K562 (cell line): ENCODE measurements at regions not wholly inside any gene's neighbourhood (a gene's known extent, or its start where the extent isn't known, plus 50 kb on each side); places are given as distances from the start of the nearest gene placed in this dataset.

Experiments used
- ATF4 ChIP-seq: fragments of 450-650 bp; formaldehyde crosslinking; IDR thresholded peaks from 2 replicates; pipeline ENCODE4 v1.4.0; 2022; ENCODE audit warnings: mild to moderate bottlenecking, moderate library complexity
- CBX5 ChIP-seq: IDR thresholded peaks from 2 replicates; pipeline ENCODE4 v1.6.1; 2014; ENCODE audit warnings: low read depth, borderline replicate concordance
- CCAR2 ChIP-seq: fragments of 200-400 bp; formaldehyde crosslinking; IDR thresholded peaks from 2 replicates; pipeline ENCODE4 v1.6.1; 2017; ENCODE audit warnings: mild to moderate bottlenecking, low read depth, low read length
- CTBP1 ChIP-seq: fragments of 450-650 bp; IDR thresholded peaks from 2 replicates; pipeline ENCODE4 v1.6.1; 2016; ENCODE audit warnings: borderline replicate concordance
- HLTF ChIP-seq: fragments of 450-650 bp; IDR thresholded peaks from 2 replicates; pipeline ENCODE4 v1.6.1; 2016
- MTA3 ChIP-seq: fragments of 450-650 bp; formaldehyde crosslinking; IDR thresholded peaks from 2 replicates; pipeline ENCODE4 v1.6.1; 2017; ENCODE audit warnings: mild to moderate bottlenecking, borderline replicate concordance
- NFRKB ChIP-seq: fragments of 450-650 bp; IDR thresholded peaks from 2 replicates; pipeline ENCODE4 v1.6.1; 2016; ENCODE audit warnings: low read depth
- NONO ChIP-seq, 2 experiments: fragments of 200-400 bp in 1 of 2; fragments of 450-650 bp in 1 of 2; formaldehyde crosslinking in 1 of 2; IDR thresholded peaks; 2 replicates each; pipeline ENCODE4 v1.6.1; 2017; ENCODE audit warnings: low read depth in 2 of 2, mild to moderate bottlenecking in 2 of 2, moderate library complexity in 2 of 2, low read length in 1 of 2
- RAD51 ChIP-seq: fragments of 450-650 bp; IDR thresholded peaks from 2 replicates; pipeline ENCODE4 v1.7.1; 2016; ENCODE audit warnings: low read depth, mild to moderate bottlenecking, borderline replicate concordance
- RBM22 ChIP-seq: fragments of 200-400 bp; formaldehyde crosslinking; IDR thresholded peaks from 2 replicates; pipeline ENCODE4 v1.6.1; 2018; ENCODE audit warnings: low read length, low read depth; ENCODE audit not compliant: poor library complexity, severe bottlenecking
- SMARCA4 ChIP-seq: fragments of 450-650 bp; IDR thresholded peaks from 2 replicates; pipeline ENCODE4 v1.6.1; 2016
- SPI1 ChIP-seq: IDR thresholded peaks from 2 replicates; pipeline ENCODE4 v1.6.1; 2011; ENCODE audit warnings: low read depth, low read length, control low read depth, borderline replicate concordance
- TFE3 ChIP-seq: fragments of 450-650 bp; formaldehyde crosslinking; IDR thresholded peaks from 2 replicates; pipeline ENCODE4 v1.4.0; 2020; ENCODE audit warnings: mild to moderate bottlenecking, mixed read lengths
- THRA ChIP-seq: fragments of 450-650 bp; IDR thresholded peaks from 2 replicates; pipeline ENCODE4 v1.6.1; 2017; ENCODE audit warnings: mild to moderate bottlenecking, moderate library complexity
- ZFP36 ChIP-seq: fragments of 150-350 bp; IDR thresholded peaks from 2 replicates; pipeline ENCODE4 v1.6.1; 2018; ENCODE audit warnings: low read length, low read depth; ENCODE audit not compliant: partially characterized antibody
- ZNF253 ChIP-seq: fragments of 250-450 bp; sonication (Bioruptor Pico); conservative IDR thresholded peaks from 2 replicates; pipeline ENCODE4 v1.6.1; 2021; ENCODE audit warnings: mild to moderate bottlenecking
- ZNF444 ChIP-seq: fragments of 250-450 bp; sonication (Bioruptor Pico); IDR thresholded peaks from 2 replicates; pipeline ENCODE4 v1.4.0; 2020; ENCODE audit warnings: mild to moderate bottlenecking, moderate library complexity
- ZNF507 ChIP-seq: conservative IDR thresholded peaks from 2 replicates; pipeline ENCODE4 v1.6.1; 2017; ENCODE audit warnings: missing genetic modification characterization, missing compliant biosample characterization
- ZNF740 ChIP-seq, 3 experiments: fragments of 200-800 bp in 1 of 3; sonication (Bioruptor generic) in 1 of 3; sonication (generic) in 1 of 3; formaldehyde crosslinking in 1 of 3; IDR thresholded peaks; 2 replicates each; pipeline versions ENCODE4 v1.6.1 to v1.8.0; 2016 to 2022; ENCODE audit warnings: mild to moderate bottlenecking in 2 of 3, missing compliant biosample characterization in 2 of 3, missing genetic modification characterization in 2 of 3, missing genetic modification reagents in 1 of 3
- ZNF785 ChIP-seq: fragments of 250-450 bp; sonication (Bioruptor Pico); IDR thresholded peaks from 2 replicates; pipeline ENCODE4 v1.4.0; 2020; ENCODE audit warnings: mild to moderate bottlenecking

- no peak for TF ChIP-seq CCAR2
- TF ChIP-seq ZNF444 = no peak
- peak; percentile 72 for TF ChIP-seq SMARCA4
- peak; percentile 70 for TF ChIP-seq ZFP36
- TF ChIP-seq MTA3 = 0 out of 2 replicates have a peak, but pooled peaks have one; percentile 22
- no peak for TF ChIP-seq ZNF507 (tag)
- peak; percentile 32; the same call in 1 of the 2 replicates for TF ChIP-seq CTBP1
- no peak for TF ChIP-seq CBX5
- TF ChIP-seq RAD51 = no peak
- no peak for TF ChIP-seq THRA
- 0 out of 4 replicates have a peak, but pooled peaks of 1 of the 2 experiments have one; percentile 11 for TF ChIP-seq NONO (IDR thresholded peaks at IDR 0.05; ENCODE audit: low read depth in 2 of 2, low read length in 1 of 2)
- no peak for TF ChIP-seq NFRKB
- no peak for TF ChIP-seq RBM22
- peak; percentile 90 for TF ChIP-seq SPI1
- TF ChIP-seq ZNF785 (CRISPR knock-in tag) = no peak
- no peak for TF ChIP-seq ZNF253 (CRISPR knock-in tag)
- no peak for TF ChIP-seq TFE3 (CRISPR knock-in tag)
- TF ChIP-seq ZNF740 (CRISPR knock-in tag; IDR thresholded peaks at IDR 0.05) = no peak
- no peak for TF ChIP-seq ZNF740 (tag; IDR thresholded peaks at IDR 0.05)
- TF ChIP-seq ATF4 (CRISPR knock-in tag) = no peak
- TF ChIP-seq HLTF = no peak
Measured at GRCh38 chr18:62450546-62451410, 72.0 kb upstream of the ZCCHC2 start (continued).
